HG02938 (cell line): ENCODE measurements at regions not wholly inside any gene's neighbourhood (a gene's known extent, or its start where the extent isn't known, plus 50 kb on each side); places are given as distances from the start of the nearest gene placed in this dataset.

Experiments
- ATAC-seq: cut with Tn5 transposase; IDR thresholded peaks from one replicate; pipeline ENCODE4 v1.9.1; 2021; ENCODE audit warnings: mild to moderate bottlenecking, moderate library complexity; ENCODE audit not compliant: unreplicated experiment

DNA sequence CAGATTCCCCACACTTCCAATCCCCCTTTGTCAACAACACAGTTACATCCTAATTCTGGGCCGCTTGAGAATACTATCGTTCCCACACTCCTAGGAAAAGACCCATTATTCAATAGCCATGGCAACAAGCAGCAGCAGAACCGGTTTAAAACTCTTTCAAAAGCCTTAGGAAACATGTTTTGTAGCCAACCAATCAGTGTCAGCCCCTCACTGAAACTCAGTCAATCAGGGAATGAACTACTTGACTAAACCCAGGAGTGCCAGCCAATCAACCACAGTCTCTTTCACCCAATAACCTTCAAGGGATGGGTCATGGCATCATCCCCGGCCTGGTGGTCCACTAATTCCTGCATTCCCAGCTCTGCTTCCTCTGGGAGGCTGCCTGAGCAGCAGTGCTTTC is 204.8 kb upstream of the HS6ST1 start:
- no peak for ATAC-seq

DNA sequence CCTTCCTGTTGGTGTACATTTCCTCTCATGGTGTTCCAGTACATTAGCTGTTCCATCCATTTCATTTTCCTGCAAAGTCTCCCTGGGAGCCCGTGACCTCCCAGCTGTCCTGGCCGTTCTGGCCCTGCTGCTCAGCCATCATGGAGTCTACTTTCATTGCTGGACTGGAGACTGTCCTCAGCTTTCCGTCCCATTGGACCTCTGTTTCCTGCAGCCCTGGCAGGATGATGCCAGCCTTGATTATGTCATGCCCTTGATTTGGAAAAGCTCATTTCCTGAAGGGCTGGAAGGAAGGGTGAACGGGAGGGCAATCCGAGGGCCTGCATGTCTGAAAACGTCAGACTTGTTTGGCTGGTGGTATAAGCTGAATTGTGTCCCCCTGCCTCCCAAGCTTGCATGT is 205.5 kb upstream of the HS6ST1 start:
- no peak for ATAC-seq

DNA sequence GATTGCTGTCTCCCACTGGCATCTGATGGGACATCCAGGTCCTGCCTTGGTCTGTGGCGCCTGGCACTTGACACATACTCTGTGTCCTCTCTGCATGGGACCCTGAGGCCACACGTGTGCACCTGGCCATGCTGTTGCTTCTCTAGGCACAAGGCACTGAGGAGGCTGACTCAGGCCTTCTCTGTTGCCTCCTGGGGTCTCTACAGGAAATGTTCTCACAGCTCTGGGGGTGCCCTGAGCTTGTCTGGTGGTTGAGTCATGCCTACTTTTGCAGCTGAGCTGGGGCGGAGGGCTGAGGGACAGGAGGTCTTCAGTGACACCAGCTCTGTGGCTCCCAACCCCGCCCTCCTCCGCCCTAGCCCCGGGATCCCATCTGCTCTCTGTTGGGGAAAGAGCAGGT is 207.0 kb upstream of the HS6ST1 start:
- ATAC-seq = no peak

DNA sequence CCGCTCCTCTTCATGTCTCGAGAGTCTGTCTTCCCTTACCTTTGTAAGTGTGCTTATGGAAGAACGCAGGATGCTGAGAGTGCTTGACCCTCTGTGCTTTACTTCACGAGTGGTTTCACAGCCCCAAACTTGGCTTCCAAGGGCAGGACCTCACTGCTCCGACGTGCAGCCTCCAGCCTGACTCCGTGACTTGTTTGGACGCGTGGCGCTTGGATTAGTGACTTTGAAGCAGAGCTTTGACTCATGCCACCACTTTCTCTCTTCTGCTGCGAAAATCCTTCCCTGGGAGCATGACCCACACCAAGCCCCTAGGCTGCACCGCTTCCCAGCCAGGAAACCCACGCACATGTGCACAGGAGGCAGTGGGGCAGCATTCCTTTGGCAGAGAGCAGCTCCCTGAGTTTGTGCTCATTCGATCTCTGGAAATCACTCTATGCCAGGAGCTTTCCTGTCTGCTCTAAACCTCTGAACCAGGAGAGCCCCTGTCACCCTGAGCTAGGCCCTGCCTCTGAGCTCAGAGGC is 207.8 kb upstream of the HS6ST1 start:
- no peak for ATAC-seq

DNA sequence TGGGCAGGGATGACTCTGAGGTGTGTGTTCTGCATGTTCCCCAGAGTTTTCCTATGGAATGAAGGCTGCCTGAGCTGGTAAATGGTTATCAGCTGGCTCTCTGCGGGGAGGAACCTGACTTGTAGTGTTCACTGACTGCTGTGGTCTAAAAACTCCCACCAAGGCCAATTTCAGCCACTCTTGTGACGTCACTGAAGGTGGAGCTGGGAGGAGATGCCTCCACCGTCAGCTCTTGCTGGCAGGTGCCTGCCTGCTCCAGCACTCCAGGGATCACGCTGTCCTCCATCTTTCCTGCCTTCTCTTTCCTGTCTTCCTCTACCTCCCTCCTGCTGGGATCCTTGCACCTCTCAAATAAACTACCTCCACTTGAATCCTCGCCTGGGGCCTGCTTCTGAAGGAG is 209.5 kb upstream of the HS6ST1 start:
- no peak for ATAC-seq

DNA sequence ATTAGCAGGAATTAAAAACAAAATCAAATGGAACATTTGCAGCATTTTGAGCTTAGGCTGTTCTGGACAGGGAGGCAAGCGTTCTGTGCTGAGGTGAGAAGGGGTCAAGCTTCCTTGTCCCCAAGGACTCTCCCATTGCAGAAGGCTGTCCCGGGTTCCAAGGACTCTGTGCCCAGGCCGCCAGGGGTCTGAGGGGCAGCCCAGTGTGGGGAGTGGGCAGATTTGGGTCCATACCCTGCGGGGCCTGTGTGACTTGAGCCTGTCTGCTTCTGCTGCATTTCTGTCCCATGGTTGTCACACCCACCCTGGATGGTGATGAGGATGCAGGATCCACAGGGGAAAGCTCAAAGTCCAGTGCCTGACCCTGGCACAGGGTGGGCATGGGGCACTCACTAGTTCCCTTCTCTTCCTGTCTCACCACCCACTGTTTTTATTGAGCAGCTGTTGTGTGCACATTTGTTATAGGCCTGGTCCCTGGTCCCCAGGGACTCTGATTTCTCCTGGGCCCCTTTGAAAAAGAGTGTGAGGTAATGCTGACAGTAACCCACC is 211.4 kb upstream of the HS6ST1 start:
- ATAC-seq = no peak

DNA sequence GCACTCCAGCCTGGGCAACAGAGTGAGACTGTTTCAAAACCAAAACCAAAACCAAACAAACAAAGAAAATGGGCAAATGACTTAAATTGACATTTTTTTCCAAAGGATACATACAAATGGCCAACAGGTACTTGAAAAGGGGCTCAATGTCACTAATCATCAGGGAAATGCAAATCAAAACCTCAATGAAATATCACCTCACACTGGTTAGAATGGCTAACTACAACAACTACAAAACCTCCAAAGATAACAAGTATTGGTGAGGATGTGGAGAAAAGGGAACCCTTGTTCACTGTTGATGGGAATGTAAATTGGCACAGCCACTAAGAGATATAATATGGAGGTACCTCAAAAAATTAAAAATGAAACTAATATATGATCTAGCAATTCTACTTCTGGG is 213.2 kb upstream of the HS6ST1 start:
- no peak for ATAC-seq

DNA sequence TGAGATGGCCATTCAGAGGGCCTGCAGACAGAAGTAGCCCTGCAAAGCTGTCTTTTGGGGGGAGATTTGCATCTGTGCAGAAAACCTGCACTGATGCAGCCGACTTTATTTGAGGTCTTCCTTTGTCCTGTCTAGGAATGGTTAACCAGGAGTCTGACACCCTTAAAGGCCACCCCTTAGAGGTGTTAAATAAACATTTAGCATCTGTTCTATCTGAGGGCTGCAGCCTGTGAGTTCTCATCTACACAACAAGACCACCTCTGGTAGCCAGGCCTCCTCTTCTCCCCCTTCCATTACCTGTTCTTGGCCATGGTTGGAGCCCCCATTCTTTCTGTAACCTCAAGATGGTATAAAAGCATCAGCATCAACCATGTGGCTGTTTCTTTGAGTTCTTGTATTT is 214.4 kb upstream of the HS6ST1 start:
- ATAC-seq = no peak

DNA sequence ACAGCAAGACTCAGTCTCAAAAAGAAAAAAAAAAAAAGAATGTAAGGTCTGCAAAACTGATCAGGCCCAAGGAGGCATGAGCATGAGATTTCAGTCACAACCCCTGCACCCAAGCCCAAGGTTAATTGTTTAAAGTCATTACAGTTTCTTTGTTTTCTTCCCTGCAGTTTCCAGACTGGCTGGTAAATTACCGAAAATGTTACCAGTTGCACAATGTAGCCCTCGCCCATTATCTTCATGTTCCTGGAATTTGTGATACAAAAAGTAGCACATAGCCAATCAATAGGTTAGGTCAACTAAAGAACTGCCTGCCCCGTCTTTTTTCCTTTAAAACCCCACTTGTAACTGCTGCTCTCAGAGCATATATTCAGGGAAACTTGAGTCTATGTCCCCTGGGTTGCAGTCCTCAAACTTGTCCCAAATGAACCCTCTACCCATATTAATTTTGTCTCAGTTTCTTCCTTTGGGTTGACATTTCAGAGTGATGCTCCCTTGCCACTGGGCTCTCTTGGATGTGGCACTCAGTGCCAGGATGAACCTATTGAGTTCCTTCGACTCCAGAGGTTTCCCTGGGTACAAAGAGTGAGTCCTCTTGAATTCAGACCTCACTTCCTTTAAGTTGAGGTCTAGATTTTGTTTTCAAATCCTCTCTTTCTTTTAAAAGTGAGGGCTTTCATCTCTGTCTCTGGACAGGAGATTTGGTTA is 216.2 kb upstream of the HS6ST1 start:
- ATAC-seq = no peak

DNA sequence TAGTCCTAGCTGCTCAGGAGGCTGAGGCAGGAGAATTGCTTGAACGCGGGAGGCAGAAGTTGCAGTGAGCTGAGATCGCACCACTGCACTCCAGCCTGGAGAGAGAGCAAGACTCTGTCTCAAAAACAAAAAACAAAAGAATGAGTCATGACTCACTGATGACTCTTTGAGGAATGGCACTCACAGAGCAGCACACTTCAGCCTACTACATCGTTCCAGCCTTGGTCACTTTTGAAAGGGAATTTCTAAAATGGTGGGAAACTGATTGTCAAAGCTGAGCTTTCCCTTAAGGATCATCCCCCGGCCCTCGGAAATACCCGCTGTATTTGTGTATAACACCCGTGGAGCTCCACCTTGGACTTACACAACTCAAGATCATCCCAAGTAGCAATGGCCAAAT is 217.3 kb upstream of the HS6ST1 start:
- ATAC-seq = no peak

DNA sequence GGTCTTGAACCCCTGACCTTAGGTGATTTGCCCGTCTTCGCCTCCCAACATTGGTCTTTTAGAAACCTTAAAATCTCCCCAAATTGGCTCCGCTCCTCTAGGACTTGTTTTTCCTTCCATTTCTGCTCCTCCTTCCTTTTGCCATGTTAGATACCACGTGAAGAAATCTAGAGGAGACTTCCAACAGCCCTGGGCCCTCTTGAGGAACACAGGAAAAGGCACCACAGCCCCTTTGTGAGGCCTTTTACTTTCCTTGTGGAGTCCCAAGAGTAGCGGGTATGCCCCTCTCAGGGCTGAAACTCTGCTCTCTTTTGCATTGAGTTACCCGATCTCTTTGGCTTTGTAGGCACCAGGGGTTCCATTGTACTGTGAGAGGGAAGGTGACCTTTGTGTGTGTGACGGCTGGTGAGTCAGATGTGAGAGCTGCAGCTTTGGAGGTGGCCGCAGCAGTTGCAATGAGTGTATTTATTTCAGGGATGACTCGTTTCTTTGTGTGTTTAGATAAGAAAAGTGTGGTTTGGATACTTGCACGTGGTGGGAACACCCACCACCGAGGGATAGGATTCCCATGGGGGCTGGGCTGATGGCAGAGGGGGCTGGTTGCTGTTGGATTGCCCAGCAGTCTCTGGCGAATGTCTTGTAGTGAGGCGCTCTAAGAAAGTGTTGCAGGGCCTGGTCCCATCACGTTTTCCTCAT is 218.4 kb upstream of the HS6ST1 start:
- no peak for ATAC-seq

DNA sequence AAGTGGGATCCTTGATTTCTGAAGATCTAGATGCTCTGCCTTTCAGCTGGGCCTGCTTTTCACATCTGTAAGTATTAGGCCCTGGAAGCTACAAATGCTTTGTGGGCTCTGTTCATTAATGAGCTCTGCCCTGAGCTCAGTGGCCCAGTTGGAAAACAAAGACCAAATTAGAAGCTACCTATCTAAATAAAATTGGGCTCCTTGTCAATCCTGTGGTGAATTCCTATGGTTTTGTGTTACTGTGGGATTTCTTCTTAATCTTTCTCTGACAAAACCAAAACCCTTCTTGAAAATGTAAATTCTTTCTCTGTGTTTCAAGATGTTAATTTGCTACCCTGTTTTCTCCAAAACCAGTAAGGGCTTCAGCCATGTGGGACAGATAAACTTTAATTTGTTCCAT is 219.0 kb upstream of the HS6ST1 start:
- ATAC-seq = no peak

DNA sequence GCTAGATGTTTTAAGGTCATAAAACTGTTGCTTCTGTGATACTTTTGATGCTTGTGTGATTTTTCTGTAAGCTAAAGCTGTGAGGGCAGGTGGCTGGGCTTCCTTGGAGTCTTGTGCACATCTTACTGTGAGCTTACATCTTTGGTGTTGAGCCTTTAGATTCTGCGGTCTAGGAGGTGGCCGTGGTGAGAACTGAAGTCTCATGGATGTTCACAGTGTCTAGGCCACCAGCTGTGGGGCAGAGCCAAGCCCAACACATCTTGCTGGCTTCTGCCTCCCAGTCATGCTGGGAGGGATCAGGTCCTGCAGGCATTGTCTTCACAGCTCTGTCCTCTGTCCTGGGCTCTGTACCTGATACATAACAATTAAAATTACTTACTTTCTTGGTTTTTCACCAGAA is 219.7 kb upstream of the HS6ST1 start:
- no peak for ATAC-seq

DNA sequence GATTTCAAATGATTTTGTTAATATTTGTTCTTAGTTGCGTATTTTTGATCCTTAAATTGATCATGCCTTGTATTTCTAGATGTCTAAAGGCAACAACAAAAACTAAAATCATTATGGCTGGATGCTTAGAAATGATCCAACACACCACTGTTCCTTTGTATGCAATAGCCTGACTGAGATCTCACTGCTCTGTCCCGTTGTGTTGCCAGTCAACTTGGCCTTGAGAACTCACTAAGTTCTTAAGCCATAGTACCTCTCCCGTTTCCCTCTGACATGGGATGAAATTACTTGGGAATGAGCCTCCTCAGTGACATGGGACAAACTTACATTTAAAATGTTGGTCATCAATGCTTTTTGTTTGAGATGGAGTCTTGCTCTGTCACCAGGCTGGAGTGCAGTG is 222.0 kb upstream of the HS6ST1 start:
- no peak for ATAC-seq

DNA sequence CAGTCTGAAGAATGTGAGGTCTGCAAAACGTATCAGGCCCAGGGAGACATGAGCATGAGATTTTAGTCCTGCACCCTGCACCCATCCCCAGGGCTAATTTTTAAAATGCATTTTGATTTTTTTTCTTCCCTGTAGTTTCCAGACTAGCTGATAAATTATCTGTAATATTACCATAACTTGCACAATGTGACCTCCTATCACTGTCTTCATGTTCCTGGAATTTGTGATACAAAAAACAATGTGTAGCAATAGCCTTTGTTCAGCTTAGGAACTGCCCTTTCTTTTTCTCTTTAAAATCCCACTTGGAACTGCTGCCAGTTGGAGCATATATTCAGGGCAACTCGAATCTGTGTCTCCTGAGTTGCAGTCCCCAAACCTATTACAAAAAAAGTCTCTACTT is 222.8 kb upstream of the HS6ST1 start:
- no peak for ATAC-seq

DNA sequence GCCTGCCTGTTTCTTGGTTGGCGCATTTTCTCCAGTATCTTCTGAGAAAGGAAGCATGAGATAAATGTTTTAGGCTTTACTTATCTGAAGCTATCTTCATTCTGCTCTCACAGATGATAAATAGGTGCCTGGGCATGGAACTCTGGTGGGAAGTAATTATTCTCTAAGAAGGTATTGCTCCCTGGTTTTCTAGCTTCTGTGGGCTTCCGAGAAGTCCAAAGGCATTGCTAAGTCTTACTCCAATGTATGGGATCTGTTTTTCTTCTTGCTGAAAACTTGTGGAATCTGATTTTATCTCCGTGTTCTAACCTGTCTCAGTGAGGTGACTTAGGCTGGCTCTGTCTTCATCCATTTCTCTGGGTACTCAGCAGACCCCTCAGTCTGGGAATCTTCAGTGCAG is 224.4 kb upstream of the HS6ST1 start:
- no peak for ATAC-seq

DNA sequence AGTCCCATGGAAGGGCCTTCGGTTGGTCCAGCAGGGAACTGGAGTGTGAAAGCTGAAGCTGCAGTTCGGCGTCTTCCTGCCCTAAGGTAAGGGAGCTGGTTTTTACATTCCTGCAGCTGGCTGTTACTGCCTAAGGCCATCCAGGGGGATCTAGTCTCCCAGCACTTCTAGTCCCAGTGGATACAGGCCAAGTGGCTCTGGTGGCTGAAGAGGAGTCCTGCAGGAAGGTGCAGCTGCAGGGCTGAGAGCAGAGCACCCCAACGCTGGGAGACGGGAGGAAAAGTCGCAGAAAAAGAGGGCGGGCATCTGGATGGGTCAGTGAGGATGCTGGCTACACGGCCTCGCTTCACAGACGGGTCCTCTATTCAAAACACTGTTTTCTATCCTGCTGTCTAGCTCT is 225.0 kb upstream of the HS6ST1 start:
- ATAC-seq = no peak

DNA sequence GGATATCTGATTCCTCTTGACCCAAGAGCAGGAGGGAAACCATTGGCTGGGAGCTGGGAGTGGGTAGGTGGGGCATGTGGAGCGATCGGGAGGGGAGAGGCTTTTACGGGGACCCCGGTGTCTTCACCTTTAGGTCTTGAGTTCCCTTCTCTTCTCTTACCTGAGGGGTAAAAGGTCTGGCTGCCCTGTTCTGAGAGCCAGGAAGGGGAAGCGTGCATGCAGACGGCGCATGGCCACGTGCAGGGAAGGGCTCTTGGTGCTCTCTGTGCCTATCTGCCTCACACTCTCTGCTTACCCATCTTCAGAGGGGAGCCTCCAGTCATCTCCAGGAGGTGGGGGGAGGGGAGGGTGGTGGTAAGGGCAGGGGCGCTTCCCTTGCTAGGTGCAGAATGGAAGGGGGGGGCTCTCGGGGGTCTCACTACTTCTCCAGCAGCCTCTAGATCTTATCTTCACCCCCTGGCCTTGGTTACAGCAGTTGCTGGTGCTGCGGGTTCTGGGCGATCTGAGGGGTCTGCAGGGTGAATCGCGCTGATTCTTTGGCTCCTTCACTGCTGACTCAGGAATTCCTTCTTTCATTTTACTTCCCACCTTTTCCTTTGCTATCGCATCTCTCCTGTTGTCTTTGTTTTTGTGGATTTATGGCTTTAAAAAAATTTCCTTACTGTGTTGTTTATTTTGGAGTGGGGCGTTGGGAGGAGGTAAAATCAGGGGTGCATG is 225.8 kb upstream of the HS6ST1 start:
- no peak for ATAC-seq

DNA sequence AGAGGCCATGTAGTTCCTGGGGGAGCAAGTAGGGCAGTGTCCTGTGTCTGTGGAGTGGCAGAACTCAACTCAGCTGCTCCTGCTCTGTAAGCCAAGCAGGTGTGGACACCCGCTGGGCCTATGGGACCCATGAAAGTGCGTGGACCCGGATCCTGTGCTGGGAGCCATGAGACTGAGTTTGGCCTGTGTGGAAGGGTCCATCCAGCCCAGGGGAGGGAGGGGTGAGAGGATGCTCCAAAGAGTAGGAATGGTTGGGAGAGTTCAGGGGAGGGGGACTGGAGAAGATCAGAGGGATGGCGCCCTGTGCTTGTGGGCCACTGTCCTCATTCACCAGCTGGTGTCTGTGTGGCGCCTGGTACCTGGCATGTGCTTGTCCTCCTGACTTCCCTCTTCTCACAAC is 226.4 kb upstream of the HS6ST1 start:
- ATAC-seq = no peak

DNA sequence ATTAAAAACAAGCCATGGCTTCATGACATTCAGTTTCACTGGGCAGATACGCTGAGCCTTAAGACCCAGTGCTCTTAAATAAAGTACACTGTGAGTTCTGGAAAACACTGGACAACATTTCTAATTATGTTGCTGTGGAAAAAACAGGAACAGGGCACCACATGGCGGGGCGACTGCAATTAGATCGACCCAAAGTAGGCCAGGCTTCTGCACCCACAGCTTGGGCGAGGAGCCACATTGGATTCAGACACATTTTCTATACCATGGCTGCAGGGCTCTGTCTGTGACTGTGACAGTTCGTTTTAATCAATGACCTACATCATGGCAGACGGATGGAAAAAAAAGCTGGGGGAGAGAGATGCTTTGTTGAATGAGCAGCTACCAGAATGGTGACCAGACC is 227.2 kb upstream of the HS6ST1 start:
- no peak for ATAC-seq

DNA sequence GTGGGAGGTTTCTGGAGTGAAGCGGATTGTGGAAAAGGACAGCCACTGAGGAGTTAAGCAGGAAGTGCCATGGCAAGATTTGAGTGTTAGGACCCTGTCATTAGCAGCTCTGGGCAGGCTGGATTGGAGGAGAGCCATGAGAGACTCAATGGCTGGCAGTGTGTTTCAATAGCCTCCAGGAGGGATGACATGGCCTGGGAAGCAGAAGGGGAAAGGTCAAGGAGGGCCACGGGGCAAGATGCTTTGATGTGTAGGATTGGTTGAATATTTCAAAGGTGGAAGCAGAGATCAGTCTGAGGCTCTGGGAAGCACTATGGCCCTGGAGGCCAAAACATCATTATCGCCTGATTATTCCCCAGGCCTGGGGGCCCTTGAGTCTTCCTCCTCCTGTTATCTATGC is 229.0 kb upstream of the HS6ST1 start:
- ATAC-seq = no peak

DNA sequence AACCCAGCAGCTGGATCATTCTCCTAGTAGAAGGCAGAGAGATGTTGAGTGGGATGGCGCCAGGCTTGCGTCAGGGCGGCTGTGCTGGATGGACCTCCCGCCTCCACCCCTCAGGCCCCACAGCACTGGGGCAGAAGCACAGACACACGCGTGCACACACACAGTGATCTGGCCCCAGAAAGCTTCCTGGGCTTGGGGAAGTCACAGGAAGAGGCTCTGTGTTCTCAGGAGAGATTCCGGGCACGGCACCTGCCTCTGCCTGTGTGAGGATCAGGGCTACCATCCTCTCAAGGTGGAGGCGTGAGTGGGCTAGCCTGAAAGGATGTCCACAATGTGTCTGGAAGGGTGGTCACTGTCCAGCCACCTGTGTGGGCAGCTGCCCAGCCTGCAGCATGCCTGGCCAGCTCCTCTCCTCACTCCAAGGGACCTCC is 229.8 kb upstream of the HS6ST1 start:
- no peak for ATAC-seq
